HG03039 (cell line): ENCODE measurements at regions not wholly inside any gene's neighbourhood (a gene's known extent, or its start where the extent isn't known, plus 50 kb on each side); places are given as distances from the start of the nearest gene placed in this dataset.

Source experiments
- ATAC-seq: cut with Tn5 transposase; IDR thresholded peaks from one replicate; pipeline ENCODE4 v1.9.1; 2021; ENCODE audit warnings: mild to moderate bottlenecking, moderate library complexity; ENCODE audit not compliant: unreplicated experiment

DNA sequence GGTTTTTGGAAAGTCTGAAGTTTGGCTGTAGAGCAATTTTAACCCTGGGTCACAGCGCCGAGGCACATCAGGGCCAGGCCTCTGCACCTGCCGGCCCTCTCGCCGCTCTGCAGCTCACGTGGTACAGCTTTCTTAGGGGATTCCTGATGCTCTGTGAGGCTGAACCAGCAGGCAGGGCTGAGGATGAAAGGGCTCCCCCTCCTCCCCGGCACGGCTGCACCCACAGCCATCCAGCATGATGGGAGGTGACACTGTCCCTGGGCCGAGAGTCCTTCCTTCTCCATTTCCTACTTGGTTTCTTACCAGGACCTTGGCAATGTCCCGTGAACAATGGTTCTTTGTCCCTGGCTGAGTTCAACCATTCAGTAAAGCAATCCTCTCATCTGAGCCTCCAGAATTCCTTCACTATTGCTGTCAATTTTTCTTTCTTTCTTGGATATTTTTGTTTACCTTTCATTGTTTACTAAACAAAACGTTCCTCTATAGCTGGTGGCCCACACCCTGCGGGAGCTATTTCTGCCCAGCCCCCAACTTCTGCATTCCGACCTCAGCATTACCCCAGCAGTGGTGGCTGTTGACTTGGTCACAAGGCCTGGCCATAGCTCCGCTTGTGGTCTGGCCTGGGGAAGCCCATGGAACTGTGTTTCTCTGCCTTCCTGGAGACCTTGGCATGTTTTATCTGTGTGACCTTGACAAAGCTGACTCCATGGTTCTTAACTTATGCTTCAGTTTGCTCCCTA, 172.8 kb upstream of the B3GAT1 start:
- no peak for ATAC-seq

DNA sequence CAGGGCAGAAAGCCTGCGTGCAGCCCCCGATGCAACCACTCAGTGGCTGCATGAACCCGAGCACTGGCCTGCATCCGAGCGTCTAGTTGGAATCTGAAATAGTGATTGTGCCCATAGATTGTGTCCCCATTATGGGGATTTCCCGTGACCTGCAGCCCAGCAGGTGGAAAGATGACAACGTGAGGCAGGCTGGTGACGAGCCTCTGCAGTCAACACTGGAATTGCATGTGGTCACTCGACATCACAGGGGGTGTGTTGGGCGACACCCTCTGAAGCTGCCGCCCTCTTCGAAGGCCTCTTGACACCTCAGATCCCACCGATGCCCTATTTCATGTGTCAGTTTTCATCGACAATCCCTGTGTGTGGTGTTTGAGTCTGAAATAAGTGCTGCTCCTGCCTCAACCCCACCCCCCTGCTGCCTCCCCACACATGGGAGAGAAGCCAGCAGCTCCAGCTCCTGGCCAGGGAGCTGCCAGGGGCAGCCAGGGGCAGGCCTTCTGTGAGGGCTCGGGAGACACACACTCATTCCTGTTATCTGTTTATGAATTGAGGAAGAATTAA, 172.0 kb upstream of the B3GAT1 start:
- no peak for ATAC-seq

DNA sequence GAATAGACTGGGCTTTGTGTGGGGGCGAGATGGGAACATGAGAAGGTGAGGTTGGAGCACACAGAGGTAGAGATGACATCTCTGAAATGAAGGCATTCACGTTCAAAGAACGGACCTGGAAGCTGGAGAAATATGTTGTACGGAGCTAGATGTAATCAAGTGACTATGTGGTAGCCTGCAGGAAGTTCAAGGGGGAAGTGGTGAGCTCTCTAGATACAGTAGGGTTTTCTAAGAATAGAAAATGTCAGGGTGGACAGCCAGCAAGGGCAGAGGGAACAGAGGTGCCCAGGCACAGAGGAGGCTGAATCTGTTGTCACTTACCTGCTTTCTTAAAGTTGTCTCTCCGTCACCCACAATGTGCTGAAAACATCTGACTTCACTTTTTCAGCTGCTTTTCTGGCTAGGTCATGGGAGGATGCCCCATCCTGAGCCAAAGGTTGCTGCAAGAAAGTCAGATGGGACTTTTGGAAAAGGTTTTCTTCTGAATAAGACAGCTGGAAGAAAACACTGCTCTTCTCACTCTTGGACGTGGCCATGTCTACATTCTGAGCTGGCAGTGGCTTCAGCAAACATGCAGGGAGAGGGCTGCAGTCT, 171.5 kb upstream of the B3GAT1 start:
- ATAC-seq = no peak

DNA sequence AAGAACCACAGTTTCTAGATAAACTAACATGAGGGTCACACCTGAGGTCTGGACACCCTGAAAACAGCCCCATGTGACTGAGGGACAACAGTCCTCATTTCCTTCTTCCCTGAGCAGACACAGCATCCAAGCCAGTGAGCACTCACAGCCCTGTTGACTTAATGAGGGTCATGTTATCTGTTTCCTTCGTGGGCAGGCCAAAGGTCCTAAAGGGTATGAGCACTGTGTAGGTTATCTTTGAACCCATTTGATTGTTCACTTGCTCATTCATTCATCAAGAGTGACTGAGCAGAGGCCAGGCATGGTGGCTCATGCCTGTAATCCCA, 170.7 kb upstream of the B3GAT1 start:
- ATAC-seq = no peak

DNA sequence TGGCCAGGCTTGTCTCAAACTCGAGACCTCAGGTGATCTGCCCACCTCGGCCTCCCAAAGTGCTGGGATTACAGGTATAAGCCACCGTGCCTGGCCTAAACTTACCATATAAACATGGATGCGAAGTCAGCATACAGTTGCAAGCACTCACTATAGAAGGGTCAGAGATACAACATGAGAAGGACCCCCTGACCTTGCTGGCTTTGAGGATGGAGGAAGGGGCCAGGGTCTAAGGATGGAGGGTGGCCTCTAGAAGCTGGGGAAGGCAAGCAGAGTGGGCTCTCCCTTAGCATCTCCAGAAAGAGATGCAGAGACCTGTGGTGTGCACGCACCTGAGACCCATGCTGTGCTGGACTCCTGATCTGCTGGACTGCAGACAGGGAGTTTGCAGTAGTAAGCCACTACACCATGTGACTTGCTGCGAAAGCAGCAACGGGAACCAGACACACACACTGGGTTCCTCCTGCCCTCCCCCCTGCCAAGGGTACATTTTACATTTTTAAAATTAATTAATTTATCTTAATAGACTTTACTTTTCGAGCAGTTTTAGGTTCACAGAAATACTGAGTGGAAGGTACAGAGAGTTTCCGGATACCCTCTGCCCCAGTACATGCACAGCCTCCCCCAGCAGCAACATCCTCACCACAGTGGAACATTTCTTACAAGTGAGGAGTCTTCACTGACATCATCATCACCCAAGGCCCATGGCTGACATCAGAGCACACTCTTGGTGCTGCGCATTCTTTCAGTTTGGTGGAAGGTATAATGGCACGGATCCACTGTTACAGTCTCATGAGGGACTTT, 170.1 kb upstream of the B3GAT1 start:
- ATAC-seq = no peak

GRCh38 chr11:134581121-134581626, 169.1 kb upstream of the B3GAT1 start:
- ATAC-seq = no peak

DNA sequence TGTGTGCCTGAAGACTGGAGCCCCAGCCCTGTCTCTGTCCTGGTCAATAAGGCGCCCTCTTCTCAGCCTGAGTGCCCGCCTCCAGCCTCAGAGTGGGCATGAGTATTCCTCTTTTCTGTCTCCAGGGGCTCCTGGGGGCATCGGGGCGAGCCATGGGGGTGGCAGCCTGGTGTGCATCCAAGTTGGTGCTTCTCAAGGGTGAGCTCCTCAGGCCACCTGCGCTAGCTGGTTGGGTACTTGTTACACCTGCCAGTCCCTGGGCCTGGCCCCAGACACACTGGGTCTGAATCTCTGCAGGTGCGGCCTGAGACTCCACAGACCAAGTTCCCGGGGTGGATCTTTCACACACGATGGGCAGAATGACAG, 168.6 kb upstream of the B3GAT1 start:
- ATAC-seq = no peak

DNA sequence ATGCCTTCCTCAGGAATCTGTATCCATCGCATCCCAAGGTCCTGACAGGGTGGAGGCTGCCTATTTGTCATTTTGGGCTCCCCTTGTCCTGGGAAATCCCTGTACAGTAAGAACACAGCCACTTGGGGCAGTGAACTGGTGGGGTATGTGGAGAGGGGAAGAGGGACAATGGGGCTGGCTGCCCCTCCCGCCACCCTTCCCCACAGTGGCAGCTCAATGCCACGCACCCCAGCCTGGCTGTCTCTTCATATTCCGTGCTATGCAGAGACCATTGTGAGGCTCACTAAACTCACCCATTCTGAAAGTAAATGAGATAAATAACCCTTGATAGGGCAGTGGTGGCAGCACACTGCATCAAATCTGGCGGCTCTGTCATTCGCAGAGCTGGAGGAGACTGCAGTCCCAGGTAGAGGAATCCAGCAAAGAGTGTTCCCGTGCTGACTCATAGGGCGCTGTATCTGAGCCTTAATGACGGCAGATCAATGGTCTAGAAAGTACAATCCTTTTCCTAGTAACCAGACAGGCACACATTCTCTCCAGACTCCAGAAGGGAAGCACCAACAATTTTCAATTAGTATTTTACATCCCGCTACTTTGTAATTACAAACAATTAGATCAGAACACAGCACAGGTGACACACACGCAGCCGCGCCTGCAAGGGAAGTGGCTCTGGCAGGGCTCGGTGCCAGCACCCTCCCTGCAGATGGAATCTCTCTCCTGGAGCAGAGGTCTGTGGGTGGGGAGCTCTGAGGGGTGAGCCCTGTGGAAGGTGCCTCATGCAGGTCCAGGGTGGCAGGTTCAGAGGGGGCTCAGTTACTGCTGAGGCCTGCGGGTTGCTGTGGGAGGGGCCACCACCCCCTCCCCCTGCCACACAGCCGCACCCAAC, 167.9 kb upstream of the B3GAT1 start:
- no peak for ATAC-seq

GRCh38 chr11:134578807-134579723, 167.0 kb upstream of the B3GAT1 start:
- no peak for ATAC-seq

DNA sequence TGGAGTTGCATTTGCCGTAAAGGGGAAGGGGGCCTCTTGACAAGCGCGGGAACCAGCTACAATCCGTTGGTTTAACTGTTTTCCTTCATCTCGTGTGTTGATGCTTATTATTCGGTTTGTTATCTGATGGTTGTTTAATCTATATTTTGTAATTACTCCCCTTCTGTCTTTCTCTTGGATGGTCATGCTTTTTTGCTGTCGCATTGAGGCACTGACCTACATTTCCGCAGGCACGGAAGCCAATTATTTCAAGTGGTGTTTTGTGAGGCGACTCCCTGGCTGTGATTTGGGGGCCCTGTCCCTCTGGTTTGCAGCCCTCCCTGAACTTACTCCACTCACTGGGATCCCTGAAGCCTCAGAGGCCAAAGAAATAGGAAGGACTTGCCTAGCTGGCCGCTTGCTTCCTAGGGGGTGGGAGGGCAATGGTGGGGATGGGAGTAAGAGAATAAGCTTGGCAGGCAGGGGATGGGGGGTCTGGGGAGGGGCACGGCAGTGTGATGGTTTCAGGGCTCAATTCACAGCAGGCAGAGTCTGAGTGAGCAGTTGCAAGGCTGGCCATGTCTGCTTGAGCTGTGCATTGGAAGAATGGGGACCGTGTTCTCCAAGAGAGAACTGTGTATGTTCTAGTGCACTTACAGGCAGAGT, 165.8 kb upstream of the B3GAT1 start:
- ATAC-seq = no peak

GRCh38 chr11:134576721-134577171, 164.7 kb upstream of the B3GAT1 start:
- no peak for ATAC-seq

DNA sequence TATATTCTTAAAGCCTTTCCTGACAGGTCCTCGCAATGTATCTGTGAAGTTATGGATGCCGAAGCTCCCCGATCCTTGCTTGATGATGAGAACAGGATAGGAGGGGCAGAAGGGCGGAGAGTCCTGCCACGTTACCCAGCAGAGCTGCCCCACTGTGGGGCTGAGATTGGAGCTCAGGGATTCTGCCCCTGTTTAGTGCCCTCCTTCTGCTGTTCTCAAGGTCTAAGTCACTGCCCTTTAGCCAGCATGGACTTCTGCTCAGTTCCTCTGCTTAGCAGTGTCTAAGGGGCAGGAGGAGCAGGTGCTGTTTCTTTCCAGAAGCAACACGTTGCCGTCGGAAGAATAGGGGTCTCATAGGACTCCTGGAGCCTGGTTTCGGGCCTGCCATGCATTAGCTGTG, 164.2 kb upstream of the B3GAT1 start:
- no peak for ATAC-seq

- ATAC-seq = no peak
Observed at GRCh38 chr11:134575504-134576230, 163.6 kb upstream of the B3GAT1 start.

GRCh38 chr11:134574947-134575346, 162.9 kb upstream of the B3GAT1 start:
- ATAC-seq = no peak

- no peak for ATAC-seq
Observed at GRCh38 chr11:134574425-134574824, 162.4 kb upstream of the B3GAT1 start.

GRCh38 chr11:134573857-134574256, 161.8 kb upstream of the B3GAT1 start:
- ATAC-seq = no peak

GRCh38 chr11:134572741-134573675, 161.0 kb upstream of the B3GAT1 start:
- no peak for ATAC-seq
